GM23338 (cell line): ENCODE measurements at regions not wholly inside any gene's neighbourhood (a gene's known extent, or its start where the extent isn't known, plus 50 kb on each side); places are given as distances from the start of the nearest gene placed in this dataset.

Source experiments
- ATAC-seq: fragments of 200-7000 bp; cut with Tn5 transposase; 3 replicates; pipeline ENCODE4 v1.9.1; 2020
- DNase-seq: peaks from one replicate; pipeline ENCODE4 v3.0.0-alpha.2; 2015; ENCODE audit warnings: low spot score
- H2AFZ ChIP-seq: fragments of 200-600 bp; sonication (generic); 2 replicates; pipeline ENCODE4 v1.8.0; 2016; ENCODE audit warnings: antibody characterized with exemption, mild to moderate bottlenecking, moderate library complexity
- H3F3A ChIP-seq: fragments of 200-600 bp; sonication (generic); replicated peaks from 2 replicates; pipeline ENCODE4 v1.8.0; 2017; ENCODE audit warnings: antibody characterized with exemption, mixed run types, low read depth
- H3K27ac ChIP-seq: fragments of 200-600 bp; sonication (generic); 2 replicates; pipeline ENCODE4 v1.6.1; 2016; ENCODE audit warnings: low read depth
- H3K27me3 ChIP-seq: fragments of 200-600 bp; sonication (generic); 2 replicates; pipeline ENCODE4 v1.8.0; 2016; ENCODE audit warnings: mild to moderate bottlenecking, mixed run types, moderate library complexity; ENCODE audit not compliant: insufficient read depth
- H3K36me3 ChIP-seq: fragments of 200-600 bp; sonication (generic); 2 replicates; pipeline ENCODE4 v1.8.0; 2016; ENCODE audit warnings: mild to moderate bottlenecking; ENCODE audit not compliant: insufficient read depth
- H3K4me1 ChIP-seq: fragments of 200-600 bp; sonication (generic); 2 replicates; pipeline ENCODE4 v1.8.0; 2016; ENCODE audit warnings: mild to moderate bottlenecking, moderate library complexity; ENCODE audit not compliant: insufficient read depth
- H3K4me2 ChIP-seq: fragments of 200-600 bp; sonication (generic); 2 replicates; pipeline ENCODE4 v1.7.1; 2017; ENCODE audit warnings: mixed run types
- H3K4me3 ChIP-seq: fragments of 200-600 bp; sonication (generic); 2 replicates; pipeline ENCODE4 v1.6.1; 2016; ENCODE audit warnings: mixed run types
- H3K79me2 ChIP-seq: fragments of 200-600 bp; sonication (generic); replicated peaks from 2 replicates; pipeline ENCODE4 v1.8.0; 2017; ENCODE audit warnings: mild to moderate bottlenecking; ENCODE audit not compliant: insufficient read depth
- H3K9me2 ChIP-seq: fragments of 200-600 bp; sonication (generic); 2 replicates; pipeline ENCODE4 v1.8.0; 2017; ENCODE audit not compliant: insufficient read depth
- H4K20me1 ChIP-seq: fragments of 200-600 bp; sonication (generic); replicated peaks from 2 replicates; pipeline ENCODE4 v1.8.0; 2017; ENCODE audit warnings: mild to moderate bottlenecking; ENCODE audit not compliant: insufficient read depth
- H3K27ac Mint-ChIP-seq: 2 replicates; pipeline ENCODE4 v1.8.0; 2020; ENCODE audit warnings: inconsistent platforms, mild to moderate bottlenecking, moderate library complexity, mixed read lengths
- H3K27me3 Mint-ChIP-seq: 3 replicates; pipeline ENCODE4 v1.8.0; 2022; ENCODE audit warnings: low read depth, mild to moderate bottlenecking, moderate library complexity, mixed read lengths, inconsistent platforms; ENCODE audit not compliant: insufficient read depth, poor library complexity
- H3K36me3 Mint-ChIP-seq: 3 replicates; pipeline ENCODE4 v1.8.0; 2021; ENCODE audit warnings: low read depth, mild to moderate bottlenecking, inconsistent platforms, moderate library complexity, mixed read lengths
- H3K4me1 Mint-ChIP-seq: 3 replicates; pipeline ENCODE4 v1.8.0; 2020; ENCODE audit warnings: mild to moderate bottlenecking, inconsistent platforms, mixed read lengths
- H3K4me3 Mint-ChIP-seq: 3 replicates; pipeline ENCODE4 v1.8.0; 2021; ENCODE audit warnings: moderate library complexity, mild to moderate bottlenecking, inconsistent platforms, mixed read lengths
- H3K9me3 Mint-ChIP-seq: 3 replicates; pipeline ENCODE4 v1.8.0; 2020; ENCODE audit warnings: moderate library complexity, mild to moderate bottlenecking, inconsistent platforms, mixed read lengths
- CREB1 ChIP-seq: fragments of 250-450 bp; sonication (Bioruptor Pico); IDR thresholded peaks from 2 replicates; pipeline ENCODE4 v1.5.0; 2020; ENCODE audit warnings: low read depth, mild to moderate bottlenecking, moderate library complexity
- CTCF ChIP-seq, 2 experiments: fragments of 200-600 bp in 1 of 2; sonication (generic) in 1 of 2; conservative IDR thresholded peaks; 2 replicates each; pipeline versions ENCODE4 v1.5.1 to v1.6.1; 2016 to 2017; ENCODE audit warnings: antibody characterized with exemption in 2 of 2, low read depth in 2 of 2, mild to moderate bottlenecking in 2 of 2, moderate library complexity in 1 of 2
- ETS1 ChIP-seq: IDR thresholded peaks from 2 replicates; pipeline ENCODE4 v1.6.1; 2016; ENCODE audit warnings: antibody characterized with exemption
- EZH2 ChIP-seq: fragments of 200-600 bp; sonication (generic); IDR thresholded peaks from one replicate; pipeline ENCODE4 v1.8.0; 2017; ENCODE audit warnings: antibody characterized with exemption, mild to moderate bottlenecking, low read depth; ENCODE audit not compliant: unreplicated experiment
- JUNB ChIP-seq: IDR thresholded peaks from one replicate; pipeline ENCODE4 v1.6.1; 2016; ENCODE audit warnings: antibody characterized with exemption; ENCODE audit not compliant: unreplicated experiment
- NANOG ChIP-seq: IDR thresholded peaks from 2 replicates; pipeline ENCODE4 v1.6.1; 2016; ENCODE audit warnings: antibody characterized with exemption, borderline replicate concordance
- POLR2AphosphoS5 ChIP-seq: IDR thresholded peaks from 2 replicates; pipeline ENCODE4 v1.6.1; 2016; ENCODE audit warnings: antibody characterized with exemption, low read depth
- REST ChIP-seq: IDR thresholded peaks from one replicate; pipeline ENCODE4 v1.6.1; 2018; ENCODE audit warnings: antibody characterized with exemption; ENCODE audit not compliant: unreplicated experiment
- STAT1 ChIP-seq: IDR thresholded peaks from one replicate; pipeline ENCODE4 v1.6.1; 2016; ENCODE audit warnings: antibody characterized with exemption; ENCODE audit not compliant: unreplicated experiment
- ZNF114 ChIP-seq: fragments of 250-450 bp; sonication (Bioruptor Pico); IDR thresholded peaks from 2 replicates; pipeline ENCODE4 v1.5.0; 2020; ENCODE audit warnings: mild to moderate bottlenecking, moderate library complexity
- ZNF331 ChIP-seq: fragments of 250-450 bp; sonication (Bioruptor Pico); IDR thresholded peaks from 2 replicates; pipeline ENCODE4 v1.5.0; 2020; ENCODE audit warnings: low read depth, mild to moderate bottlenecking, moderate library complexity

DNA sequence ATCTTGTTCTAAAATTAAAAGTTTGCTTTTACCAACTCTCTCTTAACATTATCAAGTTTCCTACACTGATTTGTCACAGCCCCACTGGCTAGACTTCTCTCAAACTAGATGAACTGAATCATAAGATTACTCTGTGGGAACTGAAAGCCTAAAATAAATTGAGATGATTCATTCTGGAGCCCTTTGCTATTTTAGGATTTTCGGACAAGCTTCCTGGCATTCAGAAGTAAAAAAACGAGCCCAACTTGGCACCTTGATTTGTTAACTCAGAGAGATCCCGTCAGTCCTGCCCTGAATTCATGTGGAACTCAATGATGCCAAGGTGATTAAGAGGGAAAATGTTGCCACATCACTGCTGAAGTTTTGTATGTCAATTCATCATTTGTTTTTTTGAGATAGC, 122.0 kb upstream of the NRSN1 start (continued):
- TF ChIP-seq CTCF (conservative IDR thresholded peaks at IDR 0.05; ENCODE audit: low read depth in 2 of 2), result no peak
- TF ChIP-seq POLR2AphosphoS5, result no peak
- TF ChIP-seq JUNB, result no peak
- TF ChIP-seq ETS1, result no peak
- no peak for TF ChIP-seq CREB1 (CRISPR knock-in tag)
- TF ChIP-seq REST, result no peak
- TF ChIP-seq ZNF114 (CRISPR knock-in tag), result no peak
- no peak for TF ChIP-seq NANOG
- TF ChIP-seq EZH2, result no peak
- no peak for TF ChIP-seq ZNF331
- TF ChIP-seq STAT1, result no peak

DNA sequence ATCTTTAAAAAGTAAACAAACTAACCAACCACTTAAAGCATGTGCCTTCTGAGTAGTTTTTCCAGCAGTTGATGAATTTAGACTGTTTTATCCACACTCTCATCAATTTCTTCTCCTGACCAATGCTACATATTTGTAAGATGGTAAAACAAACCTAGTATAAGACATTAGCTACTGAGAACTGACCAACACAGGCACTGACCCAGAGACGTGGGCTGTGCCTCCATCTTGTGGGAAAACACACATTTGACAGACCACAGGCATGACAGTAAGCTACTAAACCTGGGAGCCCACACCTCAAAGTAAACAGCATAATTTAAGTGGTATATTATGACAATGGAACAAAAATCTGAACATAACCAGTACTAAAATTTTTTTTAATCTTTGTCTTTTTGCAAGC, 121.4 kb upstream of the NRSN1 start:
- Histone ChIP-seq H3K4me3 (no peak overlapping the region), H3F3A (no peaks in the 10 kb centered on the region), H3K27me3 (no peaks in the 10 kb centered on the region), H2AFZ (no peak overlapping the region), H3K27ac (no peak overlapping the region), H4K20me1 (no peaks in the 10 kb centered on the region), H3K9me2 (no peaks in the 10 kb centered on the region), H3K79me2 (no peaks in the 10 kb centered on the region), H3K4me2 (no peak overlapping the region), H3K36me3 (no peaks in the 10 kb centered on the region), H3K4me1 (no peaks in the 10 kb centered on the region)
- Mint-ChIP-seq H3K27ac (no peak overlapping the region), H3K4me3 (no peak overlapping the region), H3K27me3 (no peaks in the 10 kb centered on the region), H3K36me3 (no peaks in the 10 kb centered on the region), H3K9me3 (no peaks in the 10 kb centered on the region), H3K4me1 (no peaks in the 10 kb centered on the region)
- no peak for DNase-seq
- ATAC-seq, result no peak
- TF ChIP-seq STAT1 (no peak), REST (no peak), CTCF (conservative IDR thresholded peaks at IDR 0.05; ENCODE audit: low read depth in 2 of 2) (peak in 1 of 2 experiments; percentile 44; a peak in 2 of 4 replicates)
